Loucy (cell line): ENCODE measurements at regions not wholly inside any gene's neighbourhood (a gene's known extent, or its start where the extent isn't known, plus 50 kb on each side); places are given as distances from the start of the nearest gene placed in this dataset.

Source experiments
- CTCF ChIP-seq: fragments of 200-600 bp; sonication (generic); conservative IDR thresholded peaks from 2 replicates; pipeline ENCODE4 v1.5.1; 2014; ENCODE audit warnings: mild to moderate bottlenecking, antibody characterized with exemption, low read length
- EZH2phosphoT487 ChIP-seq: fragments of 200-600 bp; IDR thresholded peaks from 2 replicates; pipeline ENCODE4 v1.6.1; 2018; ENCODE audit warnings: antibody characterized with exemption, mild to moderate bottlenecking, moderate library complexity, borderline replicate concordance

DNA sequence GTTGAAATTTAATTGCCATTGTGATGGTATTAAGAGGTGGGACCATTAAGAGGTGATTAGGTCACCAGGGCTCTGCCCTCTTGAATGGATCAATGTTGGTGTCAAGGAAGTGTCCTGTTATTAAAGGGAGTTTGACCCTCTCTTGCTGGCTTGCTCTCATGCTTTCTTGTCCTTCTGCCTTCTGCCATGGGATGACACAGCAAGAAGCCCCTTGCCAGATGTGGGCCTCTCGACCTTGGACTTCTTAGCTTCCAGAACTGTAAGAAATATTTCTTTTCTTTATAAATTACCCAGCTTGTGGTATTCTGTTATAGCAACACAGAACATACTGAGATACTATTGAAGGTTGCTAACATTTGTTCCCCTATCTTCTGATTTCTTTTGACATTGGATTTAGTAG lies 157.0 kb downstream of the MDFIC start:
- TF ChIP-seq CTCF (no peak), EZH2phosphoT487 (no peak)
